DMS53 treated with DMSO at 0.1 percent for 48 hours (cell line): ENCODE measurements at regions not wholly inside any gene's neighbourhood (a gene's known extent, or its start where the extent isn't known, plus 50 kb on each side); places are given as distances from the start of the nearest gene placed in this dataset.
A peak's percentile ranks its signal among the peaks of the same experiment; 100 is the strongest.

Source experiments
- DNase-seq: peaks from one replicate; lab custom pipeline; 2025; ENCODE audit not compliant: unreplicated experiment; lab: John Stamatoyannopoulos, UW

GRCh38 chr1:218705911-218706893 is 361.1 kb downstream of the TGFB2 start:
- peak; percentile 33 for DNase-seq

GRCh38 chr1:218711001-218711400 is 365.9 kb downstream of the TGFB2 start:
- DNase-seq = no peak

GRCh38 chr1:218711884-218712674 is 366.9 kb downstream of the TGFB2 start:
- peak; percentile 10 for DNase-seq

DNA sequence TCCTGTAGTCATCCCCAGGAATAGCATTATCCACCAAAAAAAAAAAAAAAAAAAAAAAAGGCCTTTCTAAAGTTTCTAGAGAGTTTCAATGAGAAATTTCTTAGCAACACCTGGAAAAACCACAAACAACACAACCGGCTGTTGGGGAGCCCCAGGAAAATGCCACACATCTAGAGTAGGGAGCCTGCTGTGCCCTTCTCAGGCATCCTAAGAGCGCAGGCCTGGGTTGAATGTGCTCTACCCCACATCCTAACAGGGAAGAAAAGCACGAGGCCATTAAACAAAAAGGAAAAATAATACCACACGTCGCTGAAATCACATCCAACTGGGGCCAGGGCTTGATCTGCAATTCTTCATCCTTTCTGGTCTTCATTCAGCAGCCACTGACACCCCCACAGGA is 367.5 kb downstream of the TGFB2 start:
- DNase-seq = no peak

GRCh38 chr1:218715961-218716669 is 371.0 kb downstream of the TGFB2 start:
- no peak for DNase-seq

GRCh38 chr1:218717575-218717974 is 372.4 kb downstream of the TGFB2 start:
- DNase-seq = no peak

GRCh38 chr1:218718206-218718605 is 373.1 kb downstream of the TGFB2 start:
- DNase-seq = no peak

- no peak for DNase-seq
Measured at GRCh38 chr1:218718977-218719376, 373.8 kb downstream of the TGFB2 start.

DNA sequence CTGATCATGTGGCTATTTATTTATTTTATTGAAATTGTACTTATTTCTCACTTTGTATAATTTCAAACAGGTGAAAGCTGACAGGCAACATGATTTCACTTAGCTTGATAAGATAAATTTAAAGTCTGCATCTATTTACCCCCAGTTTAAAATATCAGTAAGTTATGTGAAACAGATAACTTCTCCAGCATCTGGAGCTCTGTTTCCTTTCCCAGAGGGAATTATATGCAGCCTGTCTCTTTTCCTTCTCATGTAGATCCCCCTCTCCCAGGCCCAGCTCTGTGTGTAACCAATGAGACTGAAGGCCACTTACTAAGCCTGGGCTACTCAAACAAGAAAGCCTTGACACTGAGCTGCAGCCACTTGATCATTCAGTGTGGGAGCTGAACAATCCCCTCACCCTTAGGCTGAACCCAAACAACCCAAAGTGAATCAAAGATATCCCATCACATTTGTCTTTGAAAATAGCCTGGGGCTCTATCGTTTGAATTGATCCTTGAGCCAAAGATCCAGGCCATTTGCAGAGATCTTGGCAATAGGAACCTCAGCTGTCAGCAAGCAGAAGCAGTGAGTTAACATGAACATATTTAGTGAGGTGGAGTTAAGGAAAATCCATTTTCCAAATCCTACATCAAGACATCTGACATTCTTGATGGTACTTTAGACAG is 383.9 kb downstream of the TGFB2 start:
- no peak for DNase-seq

- DNase-seq = no peak
Measured at GRCh38 chr1:218735436-218736032, 390.4 kb downstream of the TGFB2 start.

DNA sequence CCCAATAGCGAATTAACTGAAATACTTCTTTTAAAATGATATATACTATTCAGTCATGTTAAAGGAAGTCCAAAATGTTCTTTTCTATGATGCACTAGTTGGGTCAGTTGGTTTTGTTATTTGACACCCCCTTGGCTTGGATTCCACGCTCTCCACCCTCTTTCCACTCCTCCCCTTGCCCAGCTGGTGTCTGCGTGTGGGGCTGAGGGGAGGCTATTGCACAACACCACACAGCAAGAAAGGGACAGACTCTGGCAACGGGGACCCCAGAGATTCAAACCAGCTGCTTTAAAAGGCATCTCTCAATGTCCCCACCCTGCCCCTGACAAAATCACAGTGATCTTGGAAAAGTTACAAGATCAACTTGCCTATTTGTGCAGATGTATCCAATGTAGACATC is 394.3 kb downstream of the TGFB2 start:
- DNase-seq = no peak

DNA sequence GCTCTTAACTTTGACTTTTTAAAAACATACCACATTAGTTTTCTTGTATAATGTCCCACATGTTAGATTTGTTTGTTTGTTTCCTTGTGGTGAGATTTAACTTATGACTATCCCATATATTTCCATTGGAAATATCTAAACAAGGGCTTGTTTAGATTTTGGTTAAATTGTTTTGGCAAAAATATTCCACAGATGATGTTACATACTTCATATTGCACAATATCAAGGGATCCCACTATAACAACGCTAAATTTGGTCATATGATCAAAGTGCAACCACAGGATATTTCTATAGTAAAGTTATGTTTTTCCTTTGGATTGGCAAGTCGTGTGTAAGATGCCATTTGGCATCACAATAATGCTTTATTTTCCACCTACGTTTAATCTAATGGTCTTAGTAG is 396.7 kb downstream of the TGFB2 start:
- no peak for DNase-seq

- DNase-seq = no peak
Measured at GRCh38 chr1:218742467-218743262, 397.5 kb downstream of the TGFB2 start.

DNA sequence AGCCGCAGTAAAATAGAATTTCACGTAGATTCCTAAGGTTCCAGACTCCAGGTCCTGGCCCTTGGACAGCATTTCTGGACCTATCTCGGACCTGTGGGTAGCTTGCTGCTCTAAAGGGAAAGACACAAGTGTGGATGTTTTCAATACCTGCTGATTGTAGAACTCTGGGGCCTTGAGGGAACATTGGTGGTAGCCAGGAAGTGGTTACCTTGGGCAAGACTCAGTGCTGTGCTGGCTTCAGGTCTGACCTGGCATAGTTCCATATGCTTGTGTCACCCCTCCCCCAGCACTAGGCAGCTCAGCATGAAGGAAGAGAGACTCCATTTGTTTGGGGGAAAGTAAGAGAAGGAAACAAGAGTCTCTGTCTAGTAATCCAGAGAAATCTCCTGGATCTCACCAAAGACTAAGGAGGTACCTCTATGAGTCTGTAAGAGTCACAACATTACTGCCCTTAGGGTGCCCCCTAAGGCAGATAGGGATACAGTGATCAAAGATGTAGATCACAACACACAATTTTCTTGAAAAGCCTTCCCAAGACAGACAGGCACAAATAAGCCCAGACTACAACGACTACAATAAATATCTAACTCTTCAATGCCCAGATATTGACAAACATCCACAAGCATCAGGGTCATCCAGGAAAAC is 398.8 kb downstream of the TGFB2 start:
- no peak for DNase-seq

- no peak for DNase-seq
Measured at GRCh38 chr1:218748071-218748470, 402.9 kb downstream of the TGFB2 start.

DNA sequence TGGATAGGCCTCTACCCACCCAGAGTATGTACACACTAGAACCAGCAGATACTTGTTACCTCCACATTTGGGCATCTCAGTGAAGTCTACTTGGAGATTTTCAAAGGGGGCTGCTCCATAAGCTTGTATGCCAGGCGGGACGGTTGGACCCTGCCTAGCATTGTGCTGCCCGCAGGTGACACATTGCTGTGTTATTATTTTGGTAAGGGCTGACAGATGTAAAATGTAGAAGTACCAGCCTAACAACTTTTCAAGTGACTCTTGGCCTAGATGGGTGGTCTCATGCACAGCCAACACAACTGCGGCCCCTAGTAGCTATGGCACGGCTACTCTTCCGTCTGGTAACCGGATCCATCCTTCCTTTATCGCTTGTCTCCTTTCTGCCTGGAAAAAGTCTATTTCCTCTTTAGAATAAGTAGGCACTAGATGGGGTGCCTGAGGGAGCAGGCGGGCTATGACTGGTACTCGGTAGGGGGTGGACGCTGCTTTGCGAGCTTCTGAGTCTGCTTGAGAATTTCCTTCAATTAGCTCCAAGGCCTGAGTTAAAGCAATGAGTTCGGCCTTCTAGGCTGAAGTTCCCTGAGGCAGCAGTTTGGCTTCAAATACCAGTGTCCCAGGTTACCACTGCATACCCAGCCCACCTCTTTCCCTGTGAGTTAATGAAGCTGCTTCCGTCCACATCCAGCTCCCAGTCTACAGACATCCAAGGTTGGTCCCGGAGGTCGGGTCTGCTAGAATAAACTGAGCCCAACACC is 405.3 kb downstream of the TGFB2 start:
- no peak for DNase-seq

GRCh38 chr1:218751208-218751948 is 406.2 kb downstream of the TGFB2 start:
- DNase-seq = no peak

DNA sequence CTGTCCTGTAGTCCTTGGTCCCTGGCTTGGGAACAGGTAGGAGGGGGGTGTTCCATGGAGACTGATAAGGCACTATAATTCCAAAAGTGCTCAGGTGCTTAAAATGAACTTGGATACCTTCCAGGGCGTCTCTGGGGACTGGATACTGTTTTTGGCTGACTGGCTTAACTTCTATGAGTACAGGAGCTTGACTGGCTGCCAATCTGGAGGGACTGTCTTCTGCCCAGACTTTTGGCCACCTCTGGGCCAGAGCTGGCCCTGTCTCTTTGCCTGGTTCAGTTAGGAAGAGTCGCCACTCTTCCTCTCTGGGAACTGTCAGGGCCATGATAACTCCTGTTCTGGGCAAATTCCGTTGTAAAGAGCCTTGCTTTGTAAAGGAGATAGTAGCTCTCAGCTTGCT is 407.0 kb downstream of the TGFB2 start:
- no peak for DNase-seq
